Lower leg skin (tissue), 3 donors: ENCODE measurements at regions not wholly inside any gene's neighbourhood (a gene's known extent, or its start where the extent isn't known, plus 50 kb on each side); places are given as distances from the start of the nearest gene placed in this dataset.

Source experiments
- CTCF ChIP-seq, 3 donors: fragments of 450-650 bp; IDR thresholded peaks; one replicate each; pipeline ENCODE4 v1.5.1; 2016; ENCODE audit warnings: antibody characterized with exemption in 3 of 3, mild to moderate bottlenecking in 3 of 3, moderate library complexity in 2 of 3
- POLR2A ChIP-seq, 2 donors: fragments of 450-650 bp; IDR thresholded peaks; one replicate each; pipeline ENCODE4 v1.6.1; 2016 to 2017; ENCODE audit warnings: antibody characterized with exemption in 2 of 2, mild to moderate bottlenecking in 1 of 2, moderate library complexity in 1 of 2

GRCh38 chrX:14309431-14309830, 219.9 kb upstream of the GLRA2 start:
- TF ChIP-seq POLR2A (IDR thresholded peaks at IDR 0.05), result no peak
- TF ChIP-seq CTCF (IDR thresholded peaks at IDR 0.05), result no peak
